Ascending aorta (tissue), 2 donors: ENCODE measurements at regions not wholly inside any gene's neighbourhood (a gene's known extent, or its start where the extent isn't known, plus 50 kb on each side); places are given as distances from the start of the nearest gene placed in this dataset.

Experiments used
- DNase-seq, 2 donors: peaks; one replicate each; pipeline ENCODE4 v3.0.0-alpha.2; 2019; ENCODE audit warnings: low spot score in 2 of 2
- H3K27ac ChIP-seq, 2 donors: fragments of 200-600 bp; sonication (generic); one replicate each; pipeline ENCODE4 v1.5.1; 2016 to 2017; ENCODE audit warnings: mild to moderate bottlenecking in 1 of 2
- H3K27me3 ChIP-seq: fragments of 200-600 bp; sonication (generic); one replicate; pipeline ENCODE4 v1.5.1; 2017
- H3K36me3 ChIP-seq, 2 donors: fragments of 200-600 bp; sonication (generic); one replicate each; pipeline ENCODE4 v1.5.1; 2016
- H3K4me1 ChIP-seq, 2 donors: fragments of 200-600 bp; sonication (generic); one replicate each; pipeline ENCODE4 v1.5.1; 2016 to 2017; ENCODE audit warnings: mild to moderate bottlenecking in 1 of 2
- H3K4me3 ChIP-seq, 2 donors: fragments of 200-600 bp; sonication (generic); one replicate each; pipeline ENCODE4 v1.5.1; 2016 to 2017; ENCODE audit warnings: mild to moderate bottlenecking in 1 of 2
- H3K9me3 ChIP-seq, 2 donors: fragments of 200-600 bp; sonication (generic); one replicate each; pipeline ENCODE4 v1.5.1; 2016
- intact Hi-C: fragments of 100-400 bp; cut with DNase I; formaldehyde crosslinking; loops from one replicate; pipeline ENCODE4 v1.15.1; 2023
- TF ChIP-seq, protein P1 (sequence below), 3 experiments: fragments of 200-600 bp in 2 of 3; fragments of 450-650 bp in 1 of 3; sonication (generic) in 2 of 3; IDR thresholded peaks; one replicate each; pipeline ENCODE4 v1.5.1; 2016 to 2019; ENCODE audit warnings: antibody characterized with exemption in 3 of 3, mild to moderate bottlenecking in 1 of 3, moderate library complexity in 1 of 3

DNA sequence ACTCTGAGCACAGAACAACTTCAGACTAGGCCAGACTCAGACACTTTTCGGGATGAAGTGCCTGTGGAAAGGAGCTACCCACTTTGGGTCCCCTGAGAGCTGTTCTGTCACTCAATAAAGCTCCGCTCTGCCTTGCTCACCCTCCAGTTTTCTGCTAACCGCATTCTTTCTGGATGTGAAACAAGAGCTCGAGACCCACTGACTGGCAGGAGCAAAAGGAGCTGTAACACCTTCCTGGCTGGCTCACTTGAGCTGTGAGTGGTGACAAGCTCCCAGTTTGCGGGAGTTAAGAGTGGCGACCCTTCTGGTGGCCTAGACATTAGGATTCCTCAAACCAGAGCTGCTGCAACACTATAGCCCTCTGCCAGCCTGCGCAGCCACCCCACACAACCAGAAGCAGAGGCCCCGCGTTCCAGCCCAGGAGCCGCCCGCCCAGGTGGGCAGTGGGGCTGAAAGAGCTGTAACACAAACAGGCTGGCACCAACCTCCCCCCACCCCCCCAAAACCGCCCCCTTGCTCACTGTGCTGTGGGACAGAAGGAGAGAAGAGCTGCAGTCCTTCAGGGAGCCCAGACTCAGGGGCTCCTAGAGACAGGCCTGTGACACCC lies 1178.1 kb upstream of the GBE1 start:
- DNase-seq, result no peak

DNA sequence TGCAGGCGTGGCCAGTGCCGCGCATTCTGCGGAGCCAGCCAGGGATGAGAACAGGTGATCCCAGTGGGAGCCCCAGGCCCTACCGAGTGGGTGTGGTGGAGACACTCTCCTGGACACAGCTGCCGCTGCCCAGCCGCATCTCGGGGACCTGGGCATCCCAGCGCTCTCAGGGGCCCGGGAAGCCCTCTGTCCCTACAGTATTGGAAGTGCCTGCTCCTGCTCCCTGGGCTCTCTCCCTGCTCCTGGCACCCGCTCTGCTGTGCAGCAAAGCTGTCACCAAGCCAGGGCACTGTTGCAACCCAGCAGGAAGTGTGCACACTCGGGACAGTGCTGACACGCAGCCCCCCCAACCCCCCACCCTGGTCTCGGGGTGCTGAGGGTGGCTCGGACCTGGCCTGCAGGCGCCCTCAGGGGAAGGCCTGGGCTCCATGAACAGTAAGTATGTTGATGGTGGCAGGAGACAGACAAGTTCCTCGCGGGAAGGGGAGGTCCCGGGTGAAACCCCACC lies 1177.4 kb upstream of the GBE1 start:
- no peak for DNase-seq
- H3K4me3 ChIP-seq, result no peak overlapping the region
- TF ChIP-seq, protein P1, sequence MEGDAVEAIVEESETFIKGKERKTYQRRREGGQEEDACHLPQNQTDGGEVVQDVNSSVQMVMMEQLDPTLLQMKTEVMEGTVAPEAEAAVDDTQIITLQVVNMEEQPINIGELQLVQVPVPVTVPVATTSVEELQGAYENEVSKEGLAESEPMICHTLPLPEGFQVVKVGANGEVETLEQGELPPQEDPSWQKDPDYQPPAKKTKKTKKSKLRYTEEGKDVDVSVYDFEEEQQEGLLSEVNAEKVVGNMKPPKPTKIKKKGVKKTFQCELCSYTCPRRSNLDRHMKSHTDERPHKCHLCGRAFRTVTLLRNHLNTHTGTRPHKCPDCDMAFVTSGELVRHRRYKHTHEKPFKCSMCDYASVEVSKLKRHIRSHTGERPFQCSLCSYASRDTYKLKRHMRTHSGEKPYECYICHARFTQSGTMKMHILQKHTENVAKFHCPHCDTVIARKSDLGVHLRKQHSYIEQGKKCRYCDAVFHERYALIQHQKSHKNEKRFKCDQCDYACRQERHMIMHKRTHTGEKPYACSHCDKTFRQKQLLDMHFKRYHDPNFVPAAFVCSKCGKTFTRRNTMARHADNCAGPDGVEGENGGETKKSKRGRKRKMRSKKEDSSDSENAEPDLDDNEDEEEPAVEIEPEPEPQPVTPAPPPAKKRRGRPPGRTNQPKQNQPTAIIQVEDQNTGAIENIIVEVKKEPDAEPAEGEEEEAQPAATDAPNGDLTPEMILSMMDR (IDR thresholded peaks at IDR 0.05), result no peak
- intact Hi-C loops, result no loop called here
- no peaks in the 10 kb centered on the region for H3K36me3 ChIP-seq
- peaks cover 0 to 2% of the 10 kb centered on the region in 2 donors for H3K9me3 ChIP-seq
- no peaks in the 10 kb centered on the region for H3K27me3 ChIP-seq
- no peaks in the 10 kb centered on the region for H3K4me1 ChIP-seq
- H3K27ac ChIP-seq, result no peak overlapping the region

More for the DNA sequence above, 1178.1 kb upstream of the GBE1 start:
- no peak overlapping the region for H3K27ac ChIP-seq
- no peaks in the 10 kb centered on the region for H3K36me3 ChIP-seq
- H3K4me3 ChIP-seq, result no peak overlapping the region
- no peaks in the 10 kb centered on the region for H3K27me3 ChIP-seq
- H3K9me3 ChIP-seq, result peaks cover 0 to 9% of the 10 kb centered on the region in 2 donors
- H3K4me1 ChIP-seq, result no peaks in the 10 kb centered on the region
- intact Hi-C loops, result no loop called here
- TF ChIP-seq, protein P1 (IDR thresholded peaks at IDR 0.05), result no peak

DNA sequence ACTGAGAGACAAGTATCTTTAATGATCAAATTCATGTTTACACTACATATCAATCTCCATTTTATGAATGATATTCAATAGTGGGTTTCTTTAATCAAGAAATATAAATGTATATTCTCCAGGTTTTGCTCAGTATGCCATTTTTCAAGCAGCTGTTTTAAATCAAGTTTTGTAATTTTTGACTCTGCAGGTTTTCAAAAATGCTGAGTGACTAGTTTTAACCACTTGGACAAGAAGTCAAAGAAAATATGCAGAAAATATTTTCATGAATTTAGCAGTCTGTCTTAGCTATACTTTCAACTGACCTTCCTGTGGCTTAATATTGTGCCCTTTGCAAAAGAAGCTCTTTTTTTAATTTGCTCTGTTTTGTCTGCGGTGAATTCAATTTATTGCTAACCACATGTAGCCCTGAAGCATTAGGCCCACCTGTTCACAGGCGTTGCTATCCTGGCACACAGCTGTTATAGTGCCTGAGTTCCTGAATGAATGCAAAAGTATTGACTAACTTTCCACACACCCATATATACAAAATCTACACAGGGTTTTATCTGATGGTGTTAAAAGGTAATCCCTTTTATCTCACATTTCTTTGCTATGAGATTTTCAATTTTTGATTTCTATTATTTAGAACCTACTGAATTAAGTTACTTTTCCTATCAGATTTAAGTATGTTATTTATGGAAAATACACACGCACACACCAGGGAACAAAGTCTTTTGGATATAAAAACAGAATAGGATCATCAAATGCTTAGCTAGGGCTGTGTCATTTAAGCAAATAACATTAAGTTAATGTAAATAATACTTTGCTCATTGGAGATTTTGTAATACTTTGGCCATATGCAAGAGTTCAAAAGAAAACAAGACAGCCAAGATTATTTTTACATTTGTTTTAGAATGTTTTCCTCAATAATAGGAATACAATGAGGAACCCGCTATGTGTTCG lies 1166.1 kb upstream of the GBE1 start:
- H3K9me3 ChIP-seq, result no peaks in the 10 kb centered on the region
- TF ChIP-seq, protein P1 (IDR thresholded peaks at IDR 0.05), result no peak
- intact Hi-C loops, result no loop called here

DNA sequence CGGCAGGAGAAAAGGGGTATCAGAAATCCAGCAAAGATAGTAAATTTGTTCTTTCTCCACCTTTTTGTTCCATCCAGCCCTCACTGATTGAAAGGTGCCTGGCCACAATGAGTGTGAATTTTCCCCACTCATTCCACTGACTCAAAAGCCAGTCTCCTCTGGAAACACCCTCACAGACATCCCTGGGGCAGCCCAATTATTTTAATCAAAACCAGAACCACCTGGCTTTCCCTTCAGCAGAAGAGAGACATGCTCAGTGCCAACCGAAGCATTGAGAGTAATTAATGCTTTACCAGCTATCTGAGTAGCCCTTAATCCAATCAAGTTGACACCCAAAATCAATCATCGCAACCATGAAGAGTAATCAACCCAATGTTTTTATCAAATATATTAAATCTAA lies 1129.6 kb upstream of the GBE1 start:
- TF ChIP-seq, protein P1 (IDR thresholded peaks at IDR 0.05), result no peak
- H3K27ac ChIP-seq, result no peak overlapping the region
- no peak overlapping the region for H3K4me3 ChIP-seq
- no peaks in the 10 kb centered on the region for H3K27me3 ChIP-seq
- no peaks in the 10 kb centered on the region for H3K9me3 ChIP-seq
- DNase-seq, result no peak
- no peaks in the 10 kb centered on the region for H3K36me3 ChIP-seq
- intact Hi-C loops, result no loop called here
- H3K4me1 ChIP-seq, result no peaks in the 10 kb centered on the region

More for the DNA sequence above, 1166.1 kb upstream of the GBE1 start:
- H3K27ac ChIP-seq, result no peak overlapping the region
- no peak overlapping the region for H3K4me3 ChIP-seq
- DNase-seq, result no peak
- no peaks in the 10 kb centered on the region for H3K27me3 ChIP-seq
- H3K4me1 ChIP-seq, result no peaks in the 10 kb centered on the region
- H3K36me3 ChIP-seq, result no peaks in the 10 kb centered on the region

DNA sequence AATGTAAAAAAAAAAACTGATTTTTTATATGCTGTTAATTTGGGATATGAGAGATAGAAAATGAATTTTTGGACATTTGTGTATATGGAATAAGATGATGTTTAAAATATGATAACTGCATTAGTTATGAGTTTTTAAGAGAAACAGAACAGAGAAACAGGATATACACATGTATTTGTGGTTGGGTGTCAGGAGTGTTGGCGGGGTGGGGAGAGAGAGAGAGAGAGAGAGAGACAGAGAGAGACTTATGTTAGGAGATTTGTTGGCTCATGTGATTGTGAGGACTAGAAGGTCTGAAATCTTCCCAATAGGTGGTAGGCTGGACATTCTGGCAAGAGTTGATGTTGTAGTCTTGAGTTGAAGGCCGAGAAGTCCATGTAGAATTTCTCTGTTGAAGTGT lies 1121.6 kb upstream of the GBE1 start:
- H3K4me3 ChIP-seq, result no peak overlapping the region
- intact Hi-C loops, result no loop called here
- DNase-seq, result no peak
- no peak overlapping the region for H3K27ac ChIP-seq
- TF ChIP-seq, protein P1 (IDR thresholded peaks at IDR 0.05), result no peak
- H3K9me3 ChIP-seq, result no peaks in the 10 kb centered on the region
- H3K4me1 ChIP-seq, result no peaks in the 10 kb centered on the region
- H3K27me3 ChIP-seq, result no peaks in the 10 kb centered on the region
- H3K36me3 ChIP-seq, result no peaks in the 10 kb centered on the region
